ENCODE measurements at regions not wholly inside any gene's neighbourhood (a gene's known extent, or its start where the extent isn't known, plus 50 kb on each side); places are given as distances from the start of the nearest gene placed in this dataset.

DNA sequence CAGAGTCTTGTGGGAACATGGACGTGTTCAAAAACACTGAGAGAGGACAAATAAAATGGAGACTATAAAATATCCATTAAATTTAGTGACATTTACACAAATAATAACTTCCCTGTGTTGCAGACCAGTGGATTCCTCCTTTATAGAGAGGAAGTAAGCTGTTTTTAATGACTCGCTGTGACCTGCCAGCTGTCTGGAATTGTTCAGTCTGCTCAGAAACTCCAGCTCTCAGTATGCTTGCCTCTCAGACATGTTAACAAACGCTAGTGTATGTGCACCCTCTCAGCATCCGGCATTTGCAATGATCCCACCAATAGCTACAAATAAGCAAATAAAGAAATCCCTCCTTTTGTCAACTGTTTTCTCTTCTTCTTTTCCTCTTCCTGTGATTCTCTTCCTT lies 158.0 kb upstream of the TCF21 start (continued):
- TF ChIP-seq, protein P1, sequence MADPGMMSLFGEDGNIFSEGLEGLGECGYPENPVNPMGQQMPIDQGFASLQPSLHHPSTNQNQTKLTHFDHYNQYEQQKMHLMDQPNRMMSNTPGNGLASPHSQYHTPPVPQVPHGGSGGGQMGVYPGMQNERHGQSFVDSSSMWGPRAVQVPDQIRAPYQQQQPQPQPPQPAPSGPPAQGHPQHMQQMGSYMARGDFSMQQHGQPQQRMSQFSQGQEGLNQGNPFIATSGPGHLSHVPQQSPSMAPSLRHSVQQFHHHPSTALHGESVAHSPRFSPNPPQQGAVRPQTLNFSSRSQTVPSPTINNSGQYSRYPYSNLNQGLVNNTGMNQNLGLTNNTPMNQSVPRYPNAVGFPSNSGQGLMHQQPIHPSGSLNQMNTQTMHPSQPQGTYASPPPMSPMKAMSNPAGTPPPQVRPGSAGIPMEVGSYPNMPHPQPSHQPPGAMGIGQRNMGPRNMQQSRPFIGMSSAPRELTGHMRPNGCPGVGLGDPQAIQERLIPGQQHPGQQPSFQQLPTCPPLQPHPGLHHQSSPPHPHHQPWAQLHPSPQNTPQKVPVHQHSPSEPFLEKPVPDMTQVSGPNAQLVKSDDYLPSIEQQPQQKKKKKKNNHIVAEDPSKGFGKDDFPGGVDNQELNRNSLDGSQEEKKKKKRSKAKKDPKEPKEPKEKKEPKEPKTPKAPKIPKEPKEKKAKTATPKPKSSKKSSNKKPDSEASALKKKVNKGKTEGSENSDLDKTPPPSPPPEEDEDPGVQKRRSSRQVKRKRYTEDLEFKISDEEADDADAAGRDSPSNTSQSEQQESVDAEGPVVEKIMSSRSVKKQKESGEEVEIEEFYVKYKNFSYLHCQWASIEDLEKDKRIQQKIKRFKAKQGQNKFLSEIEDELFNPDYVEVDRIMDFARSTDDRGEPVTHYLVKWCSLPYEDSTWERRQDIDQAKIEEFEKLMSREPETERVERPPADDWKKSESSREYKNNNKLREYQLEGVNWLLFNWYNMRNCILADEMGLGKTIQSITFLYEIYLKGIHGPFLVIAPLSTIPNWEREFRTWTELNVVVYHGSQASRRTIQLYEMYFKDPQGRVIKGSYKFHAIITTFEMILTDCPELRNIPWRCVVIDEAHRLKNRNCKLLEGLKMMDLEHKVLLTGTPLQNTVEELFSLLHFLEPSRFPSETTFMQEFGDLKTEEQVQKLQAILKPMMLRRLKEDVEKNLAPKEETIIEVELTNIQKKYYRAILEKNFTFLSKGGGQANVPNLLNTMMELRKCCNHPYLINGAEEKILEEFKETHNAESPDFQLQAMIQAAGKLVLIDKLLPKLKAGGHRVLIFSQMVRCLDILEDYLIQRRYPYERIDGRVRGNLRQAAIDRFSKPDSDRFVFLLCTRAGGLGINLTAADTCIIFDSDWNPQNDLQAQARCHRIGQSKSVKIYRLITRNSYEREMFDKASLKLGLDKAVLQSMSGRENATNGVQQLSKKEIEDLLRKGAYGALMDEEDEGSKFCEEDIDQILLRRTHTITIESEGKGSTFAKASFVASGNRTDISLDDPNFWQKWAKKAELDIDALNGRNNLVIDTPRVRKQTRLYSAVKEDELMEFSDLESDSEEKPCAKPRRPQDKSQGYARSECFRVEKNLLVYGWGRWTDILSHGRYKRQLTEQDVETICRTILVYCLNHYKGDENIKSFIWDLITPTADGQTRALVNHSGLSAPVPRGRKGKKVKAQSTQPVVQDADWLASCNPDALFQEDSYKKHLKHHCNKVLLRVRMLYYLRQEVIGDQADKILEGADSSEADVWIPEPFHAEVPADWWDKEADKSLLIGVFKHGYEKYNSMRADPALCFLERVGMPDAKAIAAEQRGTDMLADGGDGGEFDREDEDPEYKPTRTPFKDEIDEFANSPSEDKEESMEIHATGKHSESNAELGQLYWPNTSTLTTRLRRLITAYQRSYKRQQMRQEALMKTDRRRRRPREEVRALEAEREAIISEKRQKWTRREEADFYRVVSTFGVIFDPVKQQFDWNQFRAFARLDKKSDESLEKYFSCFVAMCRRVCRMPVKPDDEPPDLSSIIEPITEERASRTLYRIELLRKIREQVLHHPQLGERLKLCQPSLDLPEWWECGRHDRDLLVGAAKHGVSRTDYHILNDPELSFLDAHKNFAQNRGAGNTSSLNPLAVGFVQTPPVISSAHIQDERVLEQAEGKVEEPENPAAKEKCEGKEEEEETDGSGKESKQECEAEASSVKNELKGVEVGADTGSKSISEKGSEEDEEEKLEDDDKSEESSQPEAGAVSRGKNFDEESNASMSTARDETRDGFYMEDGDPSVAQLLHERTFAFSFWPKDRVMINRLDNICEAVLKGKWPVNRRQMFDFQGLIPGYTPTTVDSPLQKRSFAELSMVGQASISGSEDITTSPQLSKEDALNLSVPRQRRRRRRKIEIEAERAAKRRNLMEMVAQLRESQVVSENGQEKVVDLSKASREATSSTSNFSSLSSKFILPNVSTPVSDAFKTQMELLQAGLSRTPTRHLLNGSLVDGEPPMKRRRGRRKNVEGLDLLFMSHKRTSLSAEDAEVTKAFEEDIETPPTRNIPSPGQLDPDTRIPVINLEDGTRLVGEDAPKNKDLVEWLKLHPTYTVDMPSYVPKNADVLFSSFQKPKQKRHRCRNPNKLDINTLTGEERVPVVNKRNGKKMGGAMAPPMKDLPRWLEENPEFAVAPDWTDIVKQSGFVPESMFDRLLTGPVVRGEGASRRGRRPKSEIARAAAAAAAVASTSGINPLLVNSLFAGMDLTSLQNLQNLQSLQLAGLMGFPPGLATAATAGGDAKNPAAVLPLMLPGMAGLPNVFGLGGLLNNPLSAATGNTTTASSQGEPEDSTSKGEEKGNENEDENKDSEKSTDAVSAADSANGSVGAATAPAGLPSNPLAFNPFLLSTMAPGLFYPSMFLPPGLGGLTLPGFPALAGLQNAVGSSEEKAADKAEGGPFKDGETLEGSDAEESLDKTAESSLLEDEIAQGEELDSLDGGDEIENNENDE (IDR thresholded peaks at IDR 0.05; ENCODE audit: insufficient replicate concordance, low read length): no peak
- TF ChIP-seq PHF8 (conservative IDR thresholded peaks at IDR 0.05; ENCODE audit: low read depth, low read length) (no peak), GABPA (IDR thresholded peaks at IDR 0.05; ENCODE audit: borderline replicate concordance, insufficient read depth, low read length) (no peak), CHD1 (IDR thresholded peaks at IDR 0.05; ENCODE audit: low read depth, low read length) (no peak), SUZ12 (IDR thresholded peaks at IDR 0.05; ENCODE audit: low read length) (no peak), BRCA1 (IDR thresholded peaks at IDR 0.05; ENCODE audit: low read depth, low read length) (no peak), JUND (IDR thresholded peaks at IDR 0.05; ENCODE audit: low read length) (no peak), BCL11A (IDR thresholded peaks at IDR 0.05; ENCODE audit: low read depth in 2 of 2, low read length in 2 of 2) (no peak), MAX (IDR thresholded peaks at IDR 0.05) (no peak), POU5F1 (IDR thresholded peaks at IDR 0.05; ENCODE audit: low read depth, low read length) (no peak)
- TF ChIP-seq, protein P2, sequence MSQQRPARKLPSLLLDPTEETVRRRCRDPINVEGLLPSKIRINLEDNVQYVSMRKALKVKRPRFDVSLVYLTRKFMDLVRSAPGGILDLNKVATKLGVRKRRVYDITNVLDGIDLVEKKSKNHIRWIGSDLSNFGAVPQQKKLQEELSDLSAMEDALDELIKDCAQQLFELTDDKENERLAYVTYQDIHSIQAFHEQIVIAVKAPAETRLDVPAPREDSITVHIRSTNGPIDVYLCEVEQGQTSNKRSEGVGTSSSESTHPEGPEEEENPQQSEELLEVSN (IDR thresholded peaks at IDR 0.05): no peak

Measured in H1 (cell line).